ENCODE measurements at regions not wholly inside any gene's neighbourhood (a gene's known extent, or its start where the extent isn't known, plus 50 kb on each side); places are given as distances from the start of the nearest gene placed in this dataset.

DNA sequence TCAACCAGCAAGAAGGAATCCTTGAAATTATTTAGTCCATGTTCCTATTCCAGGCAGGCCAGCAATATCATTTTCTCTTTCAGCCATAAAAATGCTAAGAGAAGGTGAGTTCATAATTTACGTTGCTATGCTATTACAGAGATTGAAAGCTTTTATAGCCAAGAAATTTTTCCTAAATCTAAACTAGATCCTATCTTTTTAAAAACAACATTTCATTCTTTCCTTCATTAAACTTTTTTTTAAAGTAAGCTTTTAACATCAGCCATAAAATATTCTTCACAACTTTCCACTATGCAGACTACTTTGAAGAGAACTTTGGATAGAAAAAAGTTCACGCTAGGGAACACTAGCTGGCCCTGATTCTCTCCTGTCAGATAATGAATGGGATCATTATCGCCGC is 159.8 kb downstream of the RPS12 start (continued):
- TF ChIP-seq, protein P1, sequence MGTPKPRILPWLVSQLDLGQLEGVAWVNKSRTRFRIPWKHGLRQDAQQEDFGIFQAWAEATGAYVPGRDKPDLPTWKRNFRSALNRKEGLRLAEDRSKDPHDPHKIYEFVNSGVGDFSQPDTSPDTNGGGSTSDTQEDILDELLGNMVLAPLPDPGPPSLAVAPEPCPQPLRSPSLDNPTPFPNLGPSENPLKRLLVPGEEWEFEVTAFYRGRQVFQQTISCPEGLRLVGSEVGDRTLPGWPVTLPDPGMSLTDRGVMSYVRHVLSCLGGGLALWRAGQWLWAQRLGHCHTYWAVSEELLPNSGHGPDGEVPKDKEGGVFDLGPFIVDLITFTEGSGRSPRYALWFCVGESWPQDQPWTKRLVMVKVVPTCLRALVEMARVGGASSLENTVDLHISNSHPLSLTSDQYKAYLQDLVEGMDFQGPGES (IDR thresholded peaks at IDR 0.05; ENCODE audit: low read depth, low read length) = no peak
- TF ChIP-seq FOSL2 (IDR thresholded peaks at IDR 0.05; ENCODE audit: borderline replicate concordance, low read depth) (no peak), EP300 (IDR thresholded peaks at IDR 0.05; ENCODE audit: borderline replicate concordance in 1 of 2, low read depth in 1 of 2, low read length in 1 of 2) (no peak), GATA2 (CRISPR knock-in tag; IDR thresholded peaks at IDR 0.05) (no peak), MEF2A (IDR thresholded peaks at IDR 0.05; ENCODE audit: borderline replicate concordance, low read depth) (no peak)

DNA sequence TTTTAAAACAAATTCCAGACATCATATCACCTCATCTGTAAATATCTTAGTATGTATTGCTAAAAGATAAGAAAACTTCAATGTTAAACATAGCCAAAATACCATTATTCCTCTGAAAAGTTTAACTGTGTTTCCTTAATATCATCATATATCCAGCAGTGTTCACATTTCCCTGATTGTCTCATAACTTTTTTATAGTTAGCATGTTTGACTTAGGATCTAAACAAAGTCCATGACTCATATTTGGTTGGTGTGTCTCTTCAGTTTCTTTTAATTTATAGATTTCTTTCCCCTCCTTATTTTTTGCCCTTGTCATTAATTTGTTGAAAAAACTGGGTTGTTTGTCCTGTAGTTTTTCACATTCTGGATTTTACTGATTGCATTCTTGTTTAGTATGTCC is 163.0 kb downstream of the RPS12 start:
- DNase-seq = no peak
- CTCF ChIA-PET = no interaction called here

DNA sequence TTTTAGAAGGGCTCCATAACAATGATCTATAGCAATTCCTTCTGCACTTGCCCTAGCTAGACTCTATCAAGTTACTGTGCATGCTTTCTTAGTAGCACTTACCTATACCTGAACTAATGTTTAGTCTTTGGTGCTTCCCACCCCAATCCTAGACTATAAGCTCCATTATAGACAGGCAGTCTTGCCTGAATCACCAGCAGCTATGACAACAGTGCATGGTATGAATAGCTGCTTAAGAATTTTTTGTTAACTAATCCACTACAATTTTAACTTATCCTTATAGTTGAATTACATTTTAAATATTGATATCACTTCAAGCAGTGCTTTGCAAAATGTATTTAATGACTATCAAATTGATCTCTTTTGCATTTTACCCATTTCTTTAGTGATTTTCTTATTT is 164.3 kb downstream of the RPS12 start:
- no peaks in the 10 kb centered on the region for H3K36me3 ChIP-seq (replicated peaks in 1 of 2; ENCODE audit: control insufficient read depth in 1 of 2, insufficient read depth in 2 of 2, low read length in 1 of 2)
- no peak for DNase-seq
- H3K79me2 ChIP-seq (ENCODE audit: insufficient read depth) = no peaks in the 10 kb centered on the region
- CTCF ChIA-PET = interaction anchor here (1.1 kb wide), 1 partner anchor 16 kb away, joined by 3 read pairs; no protein-coding TSS in a partner anchor
- H3K27ac ChIP-seq (ENCODE audit: low read depth in 2 of 2, low read length in 1 of 2) = no peak overlapping the region
- H3K4me3 ChIP-seq (ENCODE audit: low read depth in 2 of 2, low read length in 1 of 2) = no peak overlapping the region
- no peaks in the 10 kb centered on the region for H3K27me3 ChIP-seq (ENCODE audit: insufficient read depth)
- H3K4me2 ChIP-seq = no peak overlapping the region
- no peaks in the 10 kb centered on the region for H3K4me1 ChIP-seq (ENCODE audit: control insufficient read depth in 1 of 2, insufficient read depth in 2 of 2, low read depth in 1 of 2, low read length in 1 of 2)
- H2AFZ ChIP-seq (ENCODE audit: low read depth) = no peak overlapping the region
- H4K20me1 ChIP-seq (ENCODE audit: insufficient read depth) = no peaks in the 10 kb centered on the region
- H3K9me2 ChIP-seq = no peaks in the 10 kb centered on the region
- POLR2A ChIA-PET = no interaction called here
- no peaks in the 10 kb centered on the region for H3K9me3 ChIP-seq
- H3K9ac ChIP-seq = no peak overlapping the region
- no peaks in the 10 kb centered on the region for H3F3A ChIP-seq (replicated peaks; ENCODE audit: insufficient read depth)
- TF ChIP-seq, protein P2, sequence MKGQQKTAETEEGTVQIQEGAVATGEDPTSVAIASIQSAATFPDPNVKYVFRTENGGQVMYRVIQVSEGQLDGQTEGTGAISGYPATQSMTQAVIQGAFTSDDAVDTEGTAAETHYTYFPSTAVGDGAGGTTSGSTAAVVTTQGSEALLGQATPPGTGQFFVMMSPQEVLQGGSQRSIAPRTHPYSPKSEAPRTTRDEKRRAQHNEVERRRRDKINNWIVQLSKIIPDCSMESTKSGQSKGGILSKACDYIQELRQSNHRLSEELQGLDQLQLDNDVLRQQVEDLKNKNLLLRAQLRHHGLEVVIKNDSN (IDR thresholded peaks at IDR 0.05; ENCODE audit: borderline replicate concordance, low read depth) = no peak
- no peak for TF ChIP-seq POLR2AphosphoS5 (IDR thresholded peaks at IDR 0.05; ENCODE audit: low read depth, low read length)
- TF ChIP-seq, protein P3, sequence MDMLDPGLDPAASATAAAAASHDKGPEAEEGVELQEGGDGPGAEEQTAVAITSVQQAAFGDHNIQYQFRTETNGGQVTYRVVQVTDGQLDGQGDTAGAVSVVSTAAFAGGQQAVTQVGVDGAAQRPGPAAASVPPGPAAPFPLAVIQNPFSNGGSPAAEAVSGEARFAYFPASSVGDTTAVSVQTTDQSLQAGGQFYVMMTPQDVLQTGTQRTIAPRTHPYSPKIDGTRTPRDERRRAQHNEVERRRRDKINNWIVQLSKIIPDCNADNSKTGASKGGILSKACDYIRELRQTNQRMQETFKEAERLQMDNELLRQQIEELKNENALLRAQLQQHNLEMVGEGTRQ (IDR thresholded peaks at IDR 0.05; ENCODE audit: borderline replicate concordance, low read depth, low read length) = no peak
- no peak for TF ChIP-seq NFIC (IDR thresholded peaks at IDR 0.05; ENCODE audit: borderline replicate concordance)
- TF ChIP-seq NRF1 (IDR thresholded peaks at IDR 0.05; ENCODE audit: low read depth, low read length) = no peak
- TF ChIP-seq, protein P4, sequence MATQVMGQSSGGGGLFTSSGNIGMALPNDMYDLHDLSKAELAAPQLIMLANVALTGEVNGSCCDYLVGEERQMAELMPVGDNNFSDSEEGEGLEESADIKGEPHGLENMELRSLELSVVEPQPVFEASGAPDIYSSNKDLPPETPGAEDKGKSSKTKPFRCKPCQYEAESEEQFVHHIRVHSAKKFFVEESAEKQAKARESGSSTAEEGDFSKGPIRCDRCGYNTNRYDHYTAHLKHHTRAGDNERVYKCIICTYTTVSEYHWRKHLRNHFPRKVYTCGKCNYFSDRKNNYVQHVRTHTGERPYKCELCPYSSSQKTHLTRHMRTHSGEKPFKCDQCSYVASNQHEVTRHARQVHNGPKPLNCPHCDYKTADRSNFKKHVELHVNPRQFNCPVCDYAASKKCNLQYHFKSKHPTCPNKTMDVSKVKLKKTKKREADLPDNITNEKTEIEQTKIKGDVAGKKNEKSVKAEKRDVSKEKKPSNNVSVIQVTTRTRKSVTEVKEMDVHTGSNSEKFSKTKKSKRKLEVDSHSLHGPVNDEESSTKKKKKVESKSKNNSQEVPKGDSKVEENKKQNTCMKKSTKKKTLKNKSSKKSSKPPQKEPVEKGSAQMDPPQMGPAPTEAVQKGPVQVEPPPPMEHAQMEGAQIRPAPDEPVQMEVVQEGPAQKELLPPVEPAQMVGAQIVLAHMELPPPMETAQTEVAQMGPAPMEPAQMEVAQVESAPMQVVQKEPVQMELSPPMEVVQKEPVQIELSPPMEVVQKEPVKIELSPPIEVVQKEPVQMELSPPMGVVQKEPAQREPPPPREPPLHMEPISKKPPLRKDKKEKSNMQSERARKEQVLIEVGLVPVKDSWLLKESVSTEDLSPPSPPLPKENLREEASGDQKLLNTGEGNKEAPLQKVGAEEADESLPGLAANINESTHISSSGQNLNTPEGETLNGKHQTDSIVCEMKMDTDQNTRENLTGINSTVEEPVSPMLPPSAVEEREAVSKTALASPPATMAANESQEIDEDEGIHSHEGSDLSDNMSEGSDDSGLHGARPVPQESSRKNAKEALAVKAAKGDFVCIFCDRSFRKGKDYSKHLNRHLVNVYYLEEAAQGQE (IDR thresholded peaks at IDR 0.05; ENCODE audit: low read depth, low read length) = no peak
- no peak for TF ChIP-seq EZH2phosphoT487 (IDR thresholded peaks at IDR 0.05; ENCODE audit: borderline replicate concordance, low read depth)

More for the DNA sequence above, 163.0 kb downstream of the RPS12 start:
- H2AFZ ChIP-seq (ENCODE audit: low read depth) = no peak overlapping the region
- H3K36me3 ChIP-seq (replicated peaks in 1 of 2; ENCODE audit: control insufficient read depth in 1 of 2, insufficient read depth in 2 of 2, low read length in 1 of 2) = no peaks in the 10 kb centered on the region
- no peaks in the 10 kb centered on the region for H3K79me2 ChIP-seq (ENCODE audit: insufficient read depth)
- H3K4me2 ChIP-seq = no peak overlapping the region
- POLR2A ChIA-PET = no interaction called here
- H3F3A ChIP-seq (replicated peaks; ENCODE audit: insufficient read depth) = no peaks in the 10 kb centered on the region
- H4K20me1 ChIP-seq (ENCODE audit: insufficient read depth) = no peaks in the 10 kb centered on the region
- H3K9me2 ChIP-seq = no peaks in the 10 kb centered on the region
- TF ChIP-seq GATA2 (CRISPR knock-in tag; IDR thresholded peaks at IDR 0.05) (no peak), RCOR1 (IDR thresholded peaks at IDR 0.05; ENCODE audit: low read length) (no peak), GABPA (IDR thresholded peaks at IDR 0.05; ENCODE audit: low read depth) (no peak), FOXM1 (IDR thresholded peaks at IDR 0.05; ENCODE audit: low read depth) (no peak), SIN3A (IDR thresholded peaks at IDR 0.05; ENCODE audit: borderline replicate concordance, low read depth, low read length) (no peak), FOSL2 (IDR thresholded peaks at IDR 0.05; ENCODE audit: borderline replicate concordance, low read depth) (no peak), NRF1 (IDR thresholded peaks at IDR 0.05; ENCODE audit: low read depth, low read length) (no peak), YY1 (IDR thresholded peaks at IDR 0.05; ENCODE audit: low read depth) (no peak)
- TF ChIP-seq, protein P2 (IDR thresholded peaks at IDR 0.05; ENCODE audit: borderline replicate concordance, low read depth) = no peak
- TF ChIP-seq, protein P1 (IDR thresholded peaks at IDR 0.05; ENCODE audit: low read depth, low read length) = no peak
- H3K4me1 ChIP-seq (ENCODE audit: control insufficient read depth in 1 of 2, insufficient read depth in 2 of 2, low read depth in 1 of 2, low read length in 1 of 2) = no peaks in the 10 kb centered on the region; a peak in 1 of 4 replicates
- no peak overlapping the region for H3K27ac ChIP-seq (ENCODE audit: low read depth in 2 of 2, low read length in 1 of 2)
- no peaks in the 10 kb centered on the region for H3K9me3 ChIP-seq
- H3K4me3 ChIP-seq (ENCODE audit: low read depth in 2 of 2, low read length in 1 of 2) = no peak overlapping the region
- no peaks in the 10 kb centered on the region for H3K27me3 ChIP-seq (ENCODE audit: insufficient read depth)
- no peak overlapping the region for H3K9ac ChIP-seq

All from SK-N-SH (cell line).